GM12891 (cell line): ENCODE measurements at regions not wholly inside any gene's neighbourhood (a gene's known extent, or its start where the extent isn't known, plus 50 kb on each side); places are given as distances from the start of the nearest gene placed in this dataset.
"Not testable (repeated sequence)": the region's sequence is repeated elsewhere in the genome, so short reads cannot be mapped to it uniquely, and the experiment has no call there.

Experiments
- PAX5 ChIP-seq: IDR thresholded peaks from 2 replicates; pipeline ENCODE4 v1.6.1; 2011; ENCODE audit warnings: low read length, moderate library complexity, mild to moderate bottlenecking; ENCODE audit not compliant: insufficient read depth, severe bottlenecking
- POLR2A ChIP-seq: IDR thresholded peaks from 2 replicates; pipeline ENCODE4 v1.6.1; 2011; ENCODE audit warnings: low read depth, low read length, control low read depth
- POLR2AphosphoS5 ChIP-seq: IDR thresholded peaks from 2 replicates; pipeline ENCODE4 v1.6.1; 2011; ENCODE audit warnings: low read depth, low read length, control low read depth
- POU2F2 ChIP-seq: IDR thresholded peaks from 2 replicates; pipeline ENCODE4 v1.6.1; 2011; ENCODE audit warnings: low read depth, mild to moderate bottlenecking, control low read depth, low read length, moderate library complexity
- SPI1 ChIP-seq: IDR thresholded peaks from 2 replicates; pipeline ENCODE4 v1.6.1; 2011; ENCODE audit warnings: low read depth, low read length, control low read depth
- TAF1 ChIP-seq: IDR thresholded peaks from 2 replicates; pipeline ENCODE4 v1.6.1; 2011; ENCODE audit warnings: low read depth, low read length, control low read depth

DNA sequence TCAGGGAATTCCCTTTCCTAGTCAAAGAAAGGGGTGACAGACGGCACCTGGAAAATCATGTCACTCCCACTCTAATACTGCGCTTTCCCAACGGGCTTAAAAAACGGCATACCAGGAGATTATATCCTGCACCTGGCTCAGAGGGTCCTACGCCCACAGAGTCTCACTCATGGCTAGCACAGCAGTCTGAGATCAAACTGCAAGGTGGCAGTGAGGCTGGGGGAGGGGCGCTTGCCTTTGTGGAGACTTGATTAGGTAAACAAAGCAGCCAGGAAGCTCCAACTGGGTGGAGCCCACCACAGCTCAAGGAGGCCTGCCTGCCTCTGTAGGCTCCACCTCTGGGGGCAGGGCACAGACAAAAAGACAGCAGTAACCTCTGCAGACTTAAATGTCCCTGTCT is 253.7 kb downstream of the ISL1 start:
- not testable (repeated sequence) for TF ChIP-seq POLR2AphosphoS5, POLR2A, TAF1, POU2F2, SPI1, PAX5
